HG03521 (cell line): ENCODE measurements at regions not wholly inside any gene's neighbourhood (a gene's known extent, or its start where the extent isn't known, plus 50 kb on each side); places are given as distances from the start of the nearest gene placed in this dataset.

Experiments used
- ATAC-seq: cut with Tn5 transposase; IDR thresholded peaks from one replicate; pipeline ENCODE4 v1.9.1; 2021; ENCODE audit warnings: mild to moderate bottlenecking, moderate library complexity; ENCODE audit not compliant: unreplicated experiment

GRCh38 chr7:156166692-156167416, 354.6 kb upstream of the SHH start:
- ATAC-seq, result no peak

GRCh38 chr7:156163747-156164146, 351.5 kb upstream of the SHH start:
- no peak for ATAC-seq

GRCh38 chr7:156162451-156162850, 350.2 kb upstream of the SHH start:
- ATAC-seq, result no peak

GRCh38 chr7:156160811-156161210, 348.5 kb upstream of the SHH start:
- ATAC-seq, result no peak

GRCh38 chr7:156158693-156159092, 346.4 kb upstream of the SHH start:
- no peak for ATAC-seq

GRCh38 chr7:156158213-156158612, 345.9 kb upstream of the SHH start:
- no peak for ATAC-seq

GRCh38 chr7:156157409-156158012, 345.2 kb upstream of the SHH start:
- ATAC-seq, result no peak

- no peak for ATAC-seq
Measured at GRCh38 chr7:156156734-156157408, 344.6 kb upstream of the SHH start.

GRCh38 chr7:156155988-156156733, 343.9 kb upstream of the SHH start:
- ATAC-seq, result no peak

- ATAC-seq, result no peak
Measured at GRCh38 chr7:156153590-156153989, 341.3 kb upstream of the SHH start.

- no peak for ATAC-seq
Measured at GRCh38 chr7:156152390-156152789, 340.1 kb upstream of the SHH start.

- no peak for ATAC-seq
Measured at GRCh38 chr7:156151658-156152057, 339.4 kb upstream of the SHH start.

GRCh38 chr7:156151078-156151477, 338.8 kb upstream of the SHH start:
- no peak for ATAC-seq

GRCh38 chr7:156148995-156149394, 336.7 kb upstream of the SHH start:
- no peak for ATAC-seq

GRCh38 chr7:156148547-156148946, 336.3 kb upstream of the SHH start:
- ATAC-seq, result no peak

- no peak for ATAC-seq
Measured at GRCh38 chr7:156147756-156148504, 335.7 kb upstream of the SHH start.

GRCh38 chr7:156147104-156147503, 334.8 kb upstream of the SHH start:
- no peak for ATAC-seq

GRCh38 chr7:156145996-156146395, 333.7 kb upstream of the SHH start:
- no peak for ATAC-seq

GRCh38 chr7:156145184-156145583, 332.9 kb upstream of the SHH start:
- ATAC-seq, result no peak

GRCh38 chr7:156143683-156144082, 331.4 kb upstream of the SHH start:
- ATAC-seq, result no peak

GRCh38 chr7:156143158-156143557, 330.9 kb upstream of the SHH start:
- no peak for ATAC-seq
